Liver (tissue), 3 donors: ENCODE measurements at regions not wholly inside any gene's neighbourhood (a gene's known extent, or its start where the extent isn't known, plus 50 kb on each side); places are given as distances from the start of the nearest gene placed in this dataset.

ENCODE experiments used
- CTCF ChIP-seq: fragments of 150-350 bp; IDR thresholded peaks from 2 replicates; pipeline ENCODE4 v1.5.1; 2017; ENCODE audit warnings: improper control_type of control experiment, low read depth, low read length; ENCODE audit not compliant: missing input control
- EGR1 ChIP-seq, 2 donors: IDR thresholded peaks; 2 replicates each; pipeline ENCODE4 v1.6.1; 2016 to 2018; ENCODE audit warnings: antibody characterized with exemption in 2 of 2, low read depth in 2 of 2
- MAX ChIP-seq: IDR thresholded peaks from 2 replicates; pipeline ENCODE4 v1.6.1; 2016; ENCODE audit warnings: antibody characterized with exemption
- RAD21 ChIP-seq, 2 donors: IDR thresholded peaks; 2 replicates each; pipeline ENCODE4 v1.6.1; 2016; ENCODE audit warnings: antibody characterized with exemption in 2 of 2, mild to moderate bottlenecking in 2 of 2
- REST ChIP-seq: IDR thresholded peaks from 2 replicates; pipeline ENCODE4 v1.6.1; 2016; ENCODE audit warnings: antibody characterized with exemption, mild to moderate bottlenecking
- SP1 ChIP-seq: IDR thresholded peaks from 2 replicates; pipeline ENCODE4 v1.6.1; 2018; ENCODE audit warnings: antibody characterized with exemption, mild to moderate bottlenecking
- YY1 ChIP-seq: IDR thresholded peaks from 2 replicates; pipeline ENCODE4 v1.6.1; 2016; ENCODE audit warnings: antibody characterized with exemption, mild to moderate bottlenecking
- TF ChIP-seq, protein P1 (sequence below): IDR thresholded peaks from 2 replicates; pipeline ENCODE4 v1.6.1; 2016; ENCODE audit warnings: antibody characterized with exemption
- donor health status: healthy.
- donor health status: healthy.

- TF ChIP-seq EGR1 (IDR thresholded peaks at IDR 0.05; ENCODE audit: low read depth in 2 of 2) (no peak), CTCF (no peak), YY1 (no peak), SP1 (peak; percentile 47), MAX (no peak), REST (no peak), RAD21 (IDR thresholded peaks at IDR 0.05) (peak in 1 of 2 donors; percentile 8)
- TF ChIP-seq, protein P1, sequence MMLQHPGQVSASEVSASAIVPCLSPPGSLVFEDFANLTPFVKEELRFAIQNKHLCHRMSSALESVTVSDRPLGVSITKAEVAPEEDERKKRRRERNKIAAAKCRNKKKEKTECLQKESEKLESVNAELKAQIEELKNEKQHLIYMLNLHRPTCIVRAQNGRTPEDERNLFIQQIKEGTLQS: no peak
Measured at GRCh38 chr3:3743754-3744153, 55.5 kb upstream of the LRRN1 start.
